ENCODE measurements at regions not wholly inside any gene's neighbourhood (a gene's known extent, or its start where the extent isn't known, plus 50 kb on each side); places are given as distances from the start of the nearest gene placed in this dataset.
"Not testable (repeated sequence)": the region's sequence is repeated elsewhere in the genome, so short reads cannot be mapped to it uniquely, and the experiment has no call there.

DNA sequence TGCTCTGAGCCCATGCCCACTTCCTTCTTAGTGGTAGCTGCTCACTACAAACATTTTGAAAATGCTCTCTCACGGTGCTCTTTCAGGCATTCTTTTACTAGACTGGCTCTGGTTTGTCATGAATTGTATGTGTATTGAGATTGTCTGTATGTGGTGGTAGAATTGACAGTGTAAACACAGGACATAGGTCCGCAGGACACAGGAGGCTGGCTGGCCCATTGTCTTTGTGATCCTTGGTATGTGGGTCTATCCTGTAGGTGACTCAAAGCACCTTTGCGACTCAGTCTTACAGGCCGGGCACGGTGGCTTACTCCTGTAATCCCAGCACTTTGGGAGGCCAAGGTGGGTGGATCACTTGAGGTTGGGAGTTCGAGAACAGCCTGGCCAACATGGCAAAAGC, 250.9 kb downstream of the C12orf75 start:
- no peak overlapping the region for H3K4me3 Mint-ChIP-seq
- ATAC-seq (no peak), DNase-seq (no peak)
- H3K36me3 Mint-ChIP-seq (ENCODE audit: insufficient read depth) = no peaks in the 10 kb centered on the region
- no peaks in the 10 kb centered on the region for H3K9me3 Mint-ChIP-seq
- peaks cover 5% of the 10 kb centered on the region for H3K27me3 Mint-ChIP-seq (ENCODE audit: low read depth)
- H3K4me1 Mint-ChIP-seq (ENCODE audit: low read depth) = no peaks in the 10 kb centered on the region

DNA sequence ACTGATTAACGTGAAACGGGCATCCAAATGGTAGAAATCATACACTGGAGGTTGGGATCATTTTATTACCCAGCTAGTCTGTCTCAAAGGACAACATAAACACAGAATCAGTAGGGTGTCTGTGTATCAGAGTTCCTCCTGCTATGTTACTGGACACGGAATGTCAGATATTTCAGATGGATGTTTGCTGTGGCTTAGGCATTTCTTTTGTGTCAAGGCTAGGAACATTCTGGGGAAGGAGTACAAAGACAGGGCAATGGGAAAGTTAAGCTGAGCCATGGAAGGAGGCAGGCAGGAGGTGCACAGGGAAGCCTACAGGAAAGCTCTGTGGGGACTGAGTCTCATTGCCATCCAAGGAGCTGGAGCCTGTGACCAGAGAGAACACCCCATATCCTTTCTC, 254.6 kb downstream of the C12orf75 start:
- ATAC-seq (no peak), DNase-seq (no peak)
- no peaks in the 10 kb centered on the region for H3K36me3 Mint-ChIP-seq (ENCODE audit: insufficient read depth)
- H3K4me3 Mint-ChIP-seq = no peak overlapping the region
- H3K9me3 Mint-ChIP-seq = no peaks in the 10 kb centered on the region
- H3K27me3 Mint-ChIP-seq (ENCODE audit: low read depth) = peaks cover 5% of the 10 kb centered on the region
- H3K4me1 Mint-ChIP-seq (ENCODE audit: low read depth) = no peaks in the 10 kb centered on the region

DNA sequence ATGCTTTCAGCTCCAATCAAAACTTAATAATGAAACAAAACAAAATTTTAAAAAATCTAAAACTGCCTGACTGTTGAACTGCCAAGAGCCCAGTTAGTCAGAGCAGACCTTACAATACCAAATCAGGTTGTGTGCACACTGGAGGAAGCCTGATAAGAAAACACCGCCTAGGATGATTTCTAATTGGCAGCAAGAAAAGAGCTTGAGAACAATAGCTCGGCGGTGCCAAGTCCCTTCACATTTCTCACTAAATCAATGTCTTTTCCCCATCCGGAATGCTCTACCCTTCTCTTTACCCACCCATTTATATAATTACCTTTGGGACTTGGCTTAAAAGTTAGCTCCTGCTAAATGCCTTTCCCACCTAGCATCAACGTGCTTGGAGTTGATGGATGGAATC, 256.7 kb downstream of the C12orf75 start:
- Mint-ChIP-seq H3K27me3 (ENCODE audit: low read depth) (peaks cover 5% of the 10 kb centered on the region), H3K4me1 (ENCODE audit: low read depth) (no peaks in the 10 kb centered on the region), H3K36me3 (ENCODE audit: insufficient read depth) (no peaks in the 10 kb centered on the region), H3K4me3 (no peak overlapping the region), H3K9me3 (no peaks in the 10 kb centered on the region)
- ATAC-seq (no peak), DNase-seq (no peak)

DNA sequence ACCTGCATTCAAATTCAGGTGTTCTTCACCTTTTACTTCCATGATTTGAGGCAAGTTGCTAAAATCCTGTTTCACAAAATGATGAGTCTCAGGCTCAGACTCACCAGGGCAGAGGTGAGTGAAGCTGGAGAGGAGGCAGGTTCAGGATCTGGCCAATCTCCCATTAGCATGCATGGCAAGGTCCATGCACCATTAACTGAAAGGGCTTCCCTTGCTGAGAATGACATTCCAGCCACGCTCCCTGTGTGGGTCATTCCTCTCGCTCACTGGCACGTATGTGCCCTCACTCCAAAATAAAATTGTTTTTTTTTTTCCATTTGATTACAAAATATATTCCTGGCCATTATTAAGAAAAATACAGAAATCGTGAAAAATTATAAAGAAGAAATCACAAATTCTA, 257.6 kb downstream of the C12orf75 start:
- H3K4me3 Mint-ChIP-seq = no peak overlapping the region
- no peaks in the 10 kb centered on the region for H3K4me1 Mint-ChIP-seq (ENCODE audit: low read depth)
- H3K36me3 Mint-ChIP-seq (ENCODE audit: insufficient read depth) = no peaks in the 10 kb centered on the region
- no peaks in the 10 kb centered on the region for H3K9me3 Mint-ChIP-seq
- peaks cover 5% of the 10 kb centered on the region for H3K27me3 Mint-ChIP-seq (ENCODE audit: low read depth)
- ATAC-seq = no peak
- no peak for DNase-seq

DNA sequence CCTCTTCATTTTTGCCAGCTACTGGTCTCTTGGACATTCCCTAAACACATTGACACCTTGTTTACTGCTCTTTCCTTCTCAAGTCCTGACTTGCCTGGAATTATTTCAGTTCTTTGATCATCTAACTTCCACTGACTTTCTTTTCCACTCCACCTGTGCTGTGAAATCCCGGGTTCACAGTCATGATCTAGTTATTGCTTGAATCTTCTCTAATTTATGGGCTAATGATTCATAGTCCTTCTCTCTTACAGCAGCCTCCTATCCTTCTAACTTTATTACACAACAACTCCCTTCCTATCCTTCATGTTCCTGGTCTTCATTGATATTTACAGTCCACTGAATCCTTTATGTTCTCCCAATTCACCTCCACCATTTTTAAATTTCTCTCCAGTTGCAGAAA, 260.1 kb downstream of the C12orf75 start:
- no peak for DNase-seq
- no peaks in the 10 kb centered on the region for H3K4me1 Mint-ChIP-seq (ENCODE audit: low read depth)

DNA sequence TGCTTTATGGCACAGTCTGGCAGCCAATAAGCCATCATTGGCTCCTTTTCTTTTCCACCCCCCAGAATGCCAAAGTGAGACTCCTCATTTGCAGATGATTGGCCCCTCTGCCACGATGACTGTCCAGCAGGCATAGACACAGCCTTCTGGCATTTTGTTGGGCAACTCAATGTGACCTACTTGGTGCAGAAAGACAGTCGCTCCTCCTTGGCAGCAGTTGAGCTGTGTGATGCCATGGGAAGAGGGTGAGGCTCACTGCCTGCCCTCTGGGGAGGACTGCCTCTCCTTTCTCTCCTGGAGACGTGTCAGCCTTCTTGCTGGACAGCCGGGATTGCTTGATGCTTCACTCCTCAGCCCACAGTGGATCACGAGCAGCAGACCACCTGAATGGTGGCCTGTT, 264.9 kb downstream of the C12orf75 start:
- DNase-seq (no peak), ATAC-seq (no peak)

More for the DNA sequence above, 260.1 kb downstream of the C12orf75 start:
- Mint-ChIP-seq H3K36me3 (ENCODE audit: insufficient read depth) (no peaks in the 10 kb centered on the region), H3K9me3 (no peaks in the 10 kb centered on the region), H3K27me3 (ENCODE audit: low read depth) (peaks cover 5% of the 10 kb centered on the region), H3K4me3 (no peak overlapping the region)
- ATAC-seq = no peak

DNA sequence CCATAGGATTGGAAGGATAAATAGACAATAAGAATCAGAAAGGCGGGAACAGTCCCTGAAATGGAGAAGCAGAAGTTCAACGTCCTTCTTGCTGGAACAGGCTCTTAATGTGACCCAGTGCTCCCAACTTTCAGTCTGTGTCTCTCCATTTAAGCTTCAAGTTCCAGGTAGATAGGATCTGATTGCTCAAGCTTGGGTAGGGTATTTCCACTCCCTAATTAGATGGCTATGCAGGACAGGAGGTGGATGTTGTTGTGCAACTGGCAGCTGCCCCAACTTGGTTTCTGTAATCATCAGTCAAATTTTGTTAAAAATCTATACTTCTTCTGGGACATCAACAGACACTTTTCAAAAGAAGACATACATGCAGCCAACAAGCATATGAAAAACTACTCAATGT, 266.2 kb downstream of the C12orf75 start:
- H3K9me3 Mint-ChIP-seq = no peaks in the 10 kb centered on the region
- no peaks in the 10 kb centered on the region for H3K36me3 Mint-ChIP-seq (ENCODE audit: insufficient read depth)
- no peak overlapping the region for H3K4me3 Mint-ChIP-seq
- H3K4me1 Mint-ChIP-seq (ENCODE audit: low read depth) = no peaks in the 10 kb centered on the region
- DNase-seq = no peak
- ATAC-seq = no peak
- peaks cover 5% of the 10 kb centered on the region for H3K27me3 Mint-ChIP-seq (ENCODE audit: low read depth)

More for the DNA sequence above, 264.9 kb downstream of the C12orf75 start:
- no peaks in the 10 kb centered on the region for H3K36me3 Mint-ChIP-seq (ENCODE audit: insufficient read depth)
- H3K4me1 Mint-ChIP-seq (ENCODE audit: low read depth) = no peaks in the 10 kb centered on the region
- no peaks in the 10 kb centered on the region for H3K9me3 Mint-ChIP-seq
- H3K4me3 Mint-ChIP-seq = no peak overlapping the region
- H3K27me3 Mint-ChIP-seq (ENCODE audit: low read depth) = peaks cover 5% of the 10 kb centered on the region

DNA sequence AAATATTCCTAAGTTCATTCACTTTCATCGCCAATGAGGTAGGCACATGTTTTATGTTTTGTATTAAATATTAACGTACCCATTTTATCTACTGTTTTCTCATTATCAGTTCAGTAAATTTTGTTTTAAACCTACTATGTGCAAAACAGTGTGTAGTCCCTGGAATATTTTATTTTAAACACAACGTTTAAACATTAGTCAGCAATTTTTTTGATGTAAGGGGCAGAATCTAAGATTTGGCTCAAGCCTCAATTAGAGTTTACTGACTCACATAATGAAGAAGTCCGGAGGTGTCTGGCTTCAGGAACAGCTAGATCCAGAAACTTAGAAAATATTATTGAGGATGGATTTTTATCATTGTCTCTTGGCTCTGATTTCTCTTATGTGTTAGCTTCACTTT, 267.5 kb downstream of the C12orf75 start:
- Mint-ChIP-seq H3K27me3 (ENCODE audit: low read depth) (peaks cover 8% of the 10 kb centered on the region), H3K9me3 (no peaks in the 10 kb centered on the region), H3K36me3 (ENCODE audit: insufficient read depth) (no peaks in the 10 kb centered on the region), H3K4me1 (ENCODE audit: low read depth) (no peaks in the 10 kb centered on the region), H3K4me3 (no peak overlapping the region)
- ATAC-seq (no peak), DNase-seq (no peak)

DNA sequence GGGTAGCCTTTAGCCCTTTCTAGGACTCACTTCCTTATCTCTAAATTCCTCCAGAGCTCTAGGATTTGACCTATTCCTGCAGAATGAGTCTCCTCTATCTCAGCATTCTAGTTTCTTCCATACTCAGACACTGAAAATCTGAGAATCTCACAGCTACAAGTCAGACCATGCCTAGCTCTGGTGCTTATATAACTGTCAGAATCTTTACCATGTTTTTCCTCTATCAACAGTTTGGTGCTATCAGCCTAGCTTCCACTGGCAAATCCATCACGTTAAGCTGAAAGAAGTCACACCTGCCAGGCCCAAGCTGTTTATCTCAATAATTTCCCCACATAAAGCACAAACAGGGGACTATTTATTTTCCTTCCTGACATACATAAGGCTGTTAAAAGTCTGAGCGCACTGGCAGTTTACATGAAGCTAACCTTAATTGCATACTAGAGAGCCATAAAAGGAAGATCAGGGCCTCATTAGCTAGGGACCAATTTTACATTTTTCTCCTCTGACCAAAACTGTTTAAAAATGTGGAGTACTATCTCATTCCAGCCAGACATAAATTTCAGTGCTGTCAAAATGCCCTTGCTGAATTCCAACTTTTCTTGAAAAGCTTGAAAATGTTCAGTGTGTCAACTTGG, 270.5 kb downstream of the C12orf75 start:
- H3K4me3 Mint-ChIP-seq = no peak overlapping the region
- no peaks in the 10 kb centered on the region for H3K9me3 Mint-ChIP-seq
- no peaks in the 10 kb centered on the region for H3K4me1 Mint-ChIP-seq (ENCODE audit: low read depth)
- ATAC-seq = no peak
- DNase-seq = no peak
- H3K27me3 Mint-ChIP-seq (ENCODE audit: low read depth) = peaks cover 3% of the 10 kb centered on the region
- H3K36me3 Mint-ChIP-seq (ENCODE audit: insufficient read depth) = no peaks in the 10 kb centered on the region

DNA sequence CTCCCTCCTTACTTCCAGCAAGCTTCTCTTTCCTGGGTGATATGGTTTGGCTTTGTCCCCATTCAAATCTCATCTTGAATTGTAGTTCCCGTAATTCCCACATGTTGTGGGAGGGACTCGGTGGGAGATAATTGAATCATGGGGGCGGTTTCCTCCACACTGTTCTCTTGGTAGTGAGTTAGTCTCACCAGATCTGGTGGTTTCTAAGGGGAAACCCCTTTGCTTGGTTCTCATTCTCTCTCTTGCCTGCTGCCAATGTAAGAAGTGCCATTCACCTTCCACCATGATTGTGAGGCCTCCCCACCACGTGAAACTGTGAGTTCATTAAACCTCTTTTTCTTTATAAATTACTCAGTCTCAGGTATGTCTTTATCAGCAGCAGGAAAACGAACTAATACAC, 271.8 kb downstream of the C12orf75 start:
- H3K4me1 Mint-ChIP-seq (ENCODE audit: low read depth); H3K4me3 Mint-ChIP-seq; H3K27me3 Mint-ChIP-seq (ENCODE audit: low read depth); ATAC-seq; H3K36me3 Mint-ChIP-seq (ENCODE audit: insufficient read depth); DNase-seq; H3K9me3 Mint-ChIP-seq: not testable (repeated sequence)

DNA sequence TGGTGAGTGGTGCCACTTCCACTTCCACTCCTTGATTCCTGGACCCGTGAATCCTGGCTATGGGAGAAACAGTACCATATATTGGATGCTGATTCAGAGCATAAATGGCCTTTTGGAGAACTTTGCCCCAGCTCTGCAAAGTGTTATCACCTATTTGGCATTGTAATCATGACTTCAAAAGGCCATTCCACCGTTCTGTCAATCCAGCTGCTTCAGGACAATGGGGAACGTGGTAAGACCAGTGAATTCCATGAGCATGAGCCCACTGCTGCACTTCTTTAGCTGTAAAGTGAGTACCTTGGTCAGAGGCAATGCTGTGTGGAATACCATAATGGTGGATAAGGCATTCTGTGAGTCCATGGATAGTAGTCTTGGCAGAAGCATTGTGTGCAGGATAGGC, 273.8 kb downstream of the C12orf75 start:
- DNase-seq; H3K27me3 Mint-ChIP-seq (ENCODE audit: low read depth): not testable (repeated sequence)

DNA sequence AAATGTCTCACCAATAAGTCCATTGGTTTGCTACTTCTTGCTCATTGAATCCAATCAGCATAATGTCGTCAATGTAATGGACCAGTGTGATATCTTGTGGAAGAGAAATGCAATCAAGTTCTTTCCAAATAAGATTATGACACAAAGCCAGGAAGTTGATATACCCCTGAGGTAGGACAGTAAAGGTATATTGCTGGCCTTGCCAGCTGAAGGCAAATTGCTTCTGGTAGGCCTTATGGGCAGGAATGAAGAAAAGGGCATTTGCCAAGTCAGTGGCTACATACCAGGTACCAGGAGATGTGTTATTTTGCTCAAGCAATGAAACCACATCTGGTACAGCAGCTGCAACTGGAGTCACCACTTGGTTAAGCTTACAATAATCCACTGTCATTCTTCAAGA, 276.1 kb downstream of the C12orf75 start:
- H3K4me3 Mint-ChIP-seq; H3K27me3 Mint-ChIP-seq (ENCODE audit: low read depth); H3K36me3 Mint-ChIP-seq (ENCODE audit: insufficient read depth); H3K4me1 Mint-ChIP-seq (ENCODE audit: low read depth); H3K9me3 Mint-ChIP-seq; DNase-seq; ATAC-seq: not testable (repeated sequence)

More for the DNA sequence above, 273.8 kb downstream of the C12orf75 start:
- not testable (repeated sequence) for H3K4me1 Mint-ChIP-seq (ENCODE audit: low read depth); ATAC-seq; H3K4me3 Mint-ChIP-seq; H3K9me3 Mint-ChIP-seq; H3K36me3 Mint-ChIP-seq (ENCODE audit: insufficient read depth)

DNA sequence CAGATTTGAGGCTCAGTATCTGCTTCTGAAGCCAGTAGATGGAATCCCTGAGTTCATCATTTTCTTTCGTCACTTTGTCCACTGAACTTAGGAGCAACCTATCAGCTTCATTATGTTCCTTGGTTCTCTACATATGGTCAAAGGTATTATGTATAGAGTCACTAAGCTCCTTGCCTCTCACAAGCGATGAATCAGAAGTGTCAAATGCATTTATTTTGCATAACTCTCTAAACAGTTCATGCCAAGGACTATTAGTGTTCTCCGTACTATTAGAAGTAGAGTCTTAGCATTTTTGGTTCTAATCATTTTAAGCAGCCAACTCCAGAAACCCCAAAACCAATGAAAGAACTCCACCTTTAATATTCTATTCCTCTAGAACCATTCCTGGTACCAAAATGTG, 278.5 kb downstream of the C12orf75 start:
- H3K9me3 Mint-ChIP-seq; H3K4me1 Mint-ChIP-seq (ENCODE audit: low read depth): not testable (repeated sequence)

DNA sequence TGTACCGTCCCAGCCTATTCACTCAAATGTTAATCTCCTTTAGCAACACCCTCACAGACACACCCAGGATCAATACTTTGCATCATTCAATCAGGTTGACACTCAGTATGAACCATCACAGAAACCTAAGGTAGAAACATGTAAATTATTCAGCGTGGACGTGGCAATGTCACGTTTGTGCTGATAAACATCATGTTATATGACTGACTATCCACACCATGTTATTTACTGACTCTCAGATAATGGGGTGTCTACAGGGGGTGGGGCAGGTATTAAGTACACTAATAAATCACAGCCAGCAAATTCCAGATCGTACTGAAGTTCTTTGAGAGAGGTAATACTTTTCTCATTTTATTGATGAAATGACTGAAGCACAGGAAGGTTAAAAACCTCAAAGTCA, 280.0 kb downstream of the C12orf75 start:
- Mint-ChIP-seq H3K4me1 (ENCODE audit: low read depth) (no peaks in the 10 kb centered on the region), H3K4me3 (no peak overlapping the region)
- no peak for DNase-seq

More for the DNA sequence above, 278.5 kb downstream of the C12orf75 start:
- not testable (repeated sequence) for DNase-seq; H3K27me3 Mint-ChIP-seq (ENCODE audit: low read depth); H3K4me3 Mint-ChIP-seq; H3K36me3 Mint-ChIP-seq (ENCODE audit: insufficient read depth); ATAC-seq

DNA sequence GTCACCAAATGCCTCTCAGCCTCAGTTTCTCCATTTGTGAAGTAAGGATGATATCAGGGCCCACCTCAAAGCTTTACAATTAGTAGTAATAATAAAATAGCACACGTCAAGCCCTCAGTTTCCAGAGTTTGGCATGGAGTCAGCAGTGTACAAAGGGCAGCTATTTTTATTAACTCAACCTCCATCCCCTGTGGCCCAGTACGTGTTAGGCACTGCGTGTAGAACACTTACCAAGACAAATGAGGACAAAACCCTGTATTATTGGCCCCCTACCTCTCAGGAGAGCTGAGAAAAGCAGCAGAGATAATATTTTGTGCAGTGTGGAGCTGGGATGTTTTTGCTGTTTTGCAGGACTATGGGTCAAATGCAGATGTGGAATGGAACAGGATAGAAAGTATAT, 280.8 kb downstream of the C12orf75 start:
- ATAC-seq = no peak
- no peak for DNase-seq
- H3K4me3 Mint-ChIP-seq = no peak overlapping the region
- no peaks in the 10 kb centered on the region for H3K4me1 Mint-ChIP-seq (ENCODE audit: low read depth)
- no peaks in the 10 kb centered on the region for H3K9me3 Mint-ChIP-seq
- H3K27me3 Mint-ChIP-seq (ENCODE audit: low read depth) = peaks cover 2% of the 10 kb centered on the region
- no peaks in the 10 kb centered on the region for H3K36me3 Mint-ChIP-seq (ENCODE audit: insufficient read depth)

More for the DNA sequence above, 280.0 kb downstream of the C12orf75 start:
- no peaks in the 10 kb centered on the region for H3K36me3 Mint-ChIP-seq (ENCODE audit: insufficient read depth)
- H3K9me3 Mint-ChIP-seq = no peaks in the 10 kb centered on the region
- ATAC-seq = no peak
- H3K27me3 Mint-ChIP-seq (ENCODE audit: low read depth) = peaks cover 2% of the 10 kb centered on the region

DNA sequence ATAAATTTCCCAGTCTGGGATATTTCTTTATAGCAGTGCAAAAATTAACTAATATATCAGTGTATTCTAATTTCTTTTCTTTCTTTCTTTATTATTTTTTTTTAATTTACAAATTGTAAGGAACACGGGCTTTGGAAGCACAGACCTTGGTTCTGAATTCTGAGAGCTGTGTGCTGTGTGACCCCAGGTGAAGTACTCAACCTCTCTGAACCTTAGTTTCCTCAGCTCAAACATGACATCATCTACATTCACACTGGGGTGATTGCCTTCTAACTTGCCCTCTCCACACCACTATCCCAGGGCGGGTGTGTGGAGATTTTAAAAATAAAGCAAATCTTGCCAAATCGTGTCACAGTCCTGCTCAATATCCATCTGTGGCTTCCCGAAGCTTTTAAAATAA, 282.8 kb downstream of the C12orf75 start:
- DNase-seq (no peak), ATAC-seq (no peak)
- Mint-ChIP-seq H3K36me3 (ENCODE audit: insufficient read depth) (no peaks in the 10 kb centered on the region), H3K9me3 (no peaks in the 10 kb centered on the region), H3K27me3 (ENCODE audit: low read depth) (peaks cover 4% of the 10 kb centered on the region), H3K4me1 (ENCODE audit: low read depth) (no peaks in the 10 kb centered on the region), H3K4me3 (no peak overlapping the region)

All from activated T-cell treated with anti-CD3 and anti-CD28 coated beads, Interleukin-2, amount 50 U/mL, for 4 hours (primary cell).